ENCODE measurements at regions not wholly inside any gene's neighbourhood (a gene's known extent, or its start where the extent isn't known, plus 50 kb on each side); places are given as distances from the start of the nearest gene placed in this dataset.

- Histone ChIP-seq H3K36me3 (ENCODE audit: control insufficient read depth in 1 of 2, insufficient read depth in 2 of 2, low read depth in 1 of 2, low read length in 2 of 2) (no peaks in the 10 kb centered on the region), H4K91ac (ENCODE audit: low read length) (no peak overlapping the region), H3K9ac (ENCODE audit: low read length) (no peak overlapping the region), H2BK12ac (ENCODE audit: low read length in 2 of 2) (no peak overlapping the region), H3K27me3 (ENCODE audit: control insufficient read depth in 1 of 2, insufficient read depth in 1 of 2, low read length in 2 of 2) (no peaks in the 10 kb centered on the region), H3K23ac (ENCODE audit: low read length in 2 of 2) (no peak overlapping the region), H3K4me1 (ENCODE audit: control insufficient read depth, insufficient read depth, low read depth, low read length) (no peaks in the 10 kb centered on the region), H3K4ac (ENCODE audit: low read depth in 1 of 2, low read length in 2 of 2) (no peak overlapping the region), H3K4me2 (ENCODE audit: low read length, poor library complexity, severe bottlenecking) (no peak overlapping the region), H2BK5ac (ENCODE audit: low read depth, low read length, poor library complexity, severe bottlenecking) (no peak overlapping the region), H3K9me3 (ENCODE audit: control insufficient read depth, low read length) (peaks cover 4% of the 10 kb centered on the region), H3K18ac (ENCODE audit: low read depth in 1 of 2, low read length in 2 of 2) (no peak overlapping the region), H4K8ac (ENCODE audit: low read length) (no peak overlapping the region), H3K14ac (ENCODE audit: low read length in 2 of 2) (no peak overlapping the region), H2BK120ac (ENCODE audit: low read depth, low read length) (no peak overlapping the region), H3K4me3 (ENCODE audit: insufficient read depth in 1 of 2, low read depth in 1 of 2, low read length in 2 of 2) (no peak overlapping the region), H2BK15ac (ENCODE audit: low read depth, poor library complexity, severe bottlenecking) (no peak overlapping the region), H3K27ac (ENCODE audit: low read length, poor library complexity, severe bottlenecking) (no peak overlapping the region), H3K79me1 (replicated peaks; ENCODE audit: low read length, poor library complexity, severe bottlenecking) (no peaks in the 10 kb centered on the region), H2AFZ (ENCODE audit: low read depth, low read length) (no peak overlapping the region), H2AK5ac (ENCODE audit: low read length, severe bottlenecking) (no peak overlapping the region)
- 84% methylated on average over 4 of the region's 4 CpGs for WGBS
- DNase-seq: no peak
Measured at GRCh38 chr17:12301551-12301950, 280.9 kb downstream of the MAP2K4 start.

GRCh38 chr17:12302711-12303110, 282.0 kb downstream of the MAP2K4 start:
- no peak overlapping the region for H3K23ac ChIP-seq (ENCODE audit: low read length in 2 of 2)
- H3K36me3 ChIP-seq (ENCODE audit: control insufficient read depth in 1 of 2, insufficient read depth in 2 of 2, low read depth in 1 of 2, low read length in 2 of 2): no peaks in the 10 kb centered on the region
- no peaks in the 10 kb centered on the region for H3K27me3 ChIP-seq (ENCODE audit: control insufficient read depth in 1 of 2, insufficient read depth in 1 of 2, low read length in 2 of 2)
- no peak overlapping the region for H3K4me3 ChIP-seq (ENCODE audit: insufficient read depth in 1 of 2, low read depth in 1 of 2, low read length in 2 of 2)
- no peak overlapping the region for H2AK5ac ChIP-seq (ENCODE audit: low read length, severe bottlenecking)
- no peaks in the 10 kb centered on the region for H3K79me1 ChIP-seq (replicated peaks; ENCODE audit: low read length, poor library complexity, severe bottlenecking)
- H3K18ac ChIP-seq (ENCODE audit: low read depth in 1 of 2, low read length in 2 of 2): no peak overlapping the region
- H2BK120ac ChIP-seq (ENCODE audit: low read depth, low read length): no peak overlapping the region
- no peak overlapping the region for H3K27ac ChIP-seq (ENCODE audit: low read length, poor library complexity, severe bottlenecking)
- no peak overlapping the region for H2BK5ac ChIP-seq (ENCODE audit: low read depth, low read length, poor library complexity, severe bottlenecking)
- H4K91ac ChIP-seq (ENCODE audit: low read length): no peak overlapping the region
- no peaks in the 10 kb centered on the region for H3K4me1 ChIP-seq (ENCODE audit: control insufficient read depth, insufficient read depth, low read depth, low read length)
- H3K4me2 ChIP-seq (ENCODE audit: low read length, poor library complexity, severe bottlenecking): no peak overlapping the region
- 65% methylated on average over 3 of the region's 3 CpGs for WGBS
- H2AFZ ChIP-seq (ENCODE audit: low read depth, low read length): no peak overlapping the region
- DNase-seq: no peak
- H3K14ac ChIP-seq (ENCODE audit: low read length in 2 of 2): no peak overlapping the region
- H4K8ac ChIP-seq (ENCODE audit: low read length): no peak overlapping the region
- H2BK12ac ChIP-seq (ENCODE audit: low read length in 2 of 2): no peak overlapping the region
- H3K9me3 ChIP-seq (ENCODE audit: control insufficient read depth, low read length): peaks cover 4% of the 10 kb centered on the region
- H2BK15ac ChIP-seq (ENCODE audit: low read depth, poor library complexity, severe bottlenecking): no peak overlapping the region
- H3K4ac ChIP-seq (ENCODE audit: low read depth in 1 of 2, low read length in 2 of 2): no peak overlapping the region
- H3K9ac ChIP-seq (ENCODE audit: low read length): no peak overlapping the region

GRCh38 chr17:12310811-12311210, 290.1 kb downstream of the MAP2K4 start:
- Histone ChIP-seq H2BK5ac (ENCODE audit: low read depth, low read length, poor library complexity, severe bottlenecking) (no peak overlapping the region), H3K27ac (ENCODE audit: low read length, poor library complexity, severe bottlenecking) (no peak overlapping the region), H3K36me3 (ENCODE audit: control insufficient read depth in 1 of 2, insufficient read depth in 2 of 2, low read depth in 1 of 2, low read length in 2 of 2) (no peaks in the 10 kb centered on the region), H3K4me3 (ENCODE audit: insufficient read depth in 1 of 2, low read depth in 1 of 2, low read length in 2 of 2) (no peak overlapping the region), H3K4me1 (ENCODE audit: control insufficient read depth, insufficient read depth, low read depth, low read length) (no peaks in the 10 kb centered on the region), H3K14ac (ENCODE audit: low read length in 2 of 2) (no peak overlapping the region), H2AK5ac (ENCODE audit: low read length, severe bottlenecking) (no peak overlapping the region), H3K9ac (ENCODE audit: low read length) (no peak overlapping the region), H2AFZ (ENCODE audit: low read depth, low read length) (no peak overlapping the region), H4K91ac (ENCODE audit: low read length) (no peak overlapping the region), H3K18ac (ENCODE audit: low read depth in 1 of 2, low read length in 2 of 2) (no peak overlapping the region), H3K27me3 (ENCODE audit: control insufficient read depth in 1 of 2, insufficient read depth in 1 of 2, low read length in 2 of 2) (no peaks in the 10 kb centered on the region), H3K4ac (ENCODE audit: low read depth in 1 of 2, low read length in 2 of 2) (no peak overlapping the region), H2BK12ac (ENCODE audit: low read length in 2 of 2) (no peak overlapping the region), H3K4me2 (ENCODE audit: low read length, poor library complexity, severe bottlenecking) (no peak overlapping the region), H4K8ac (ENCODE audit: low read length) (no peak overlapping the region), H2BK120ac (ENCODE audit: low read depth, low read length) (no peak overlapping the region), H3K79me1 (replicated peaks; ENCODE audit: low read length, poor library complexity, severe bottlenecking) (no peaks in the 10 kb centered on the region), H3K23ac (ENCODE audit: low read length in 2 of 2) (no peak overlapping the region), H2BK15ac (ENCODE audit: low read depth, poor library complexity, severe bottlenecking) (no peak overlapping the region), H3K9me3 (ENCODE audit: control insufficient read depth, low read length) (peaks cover 22% of the 10 kb centered on the region)
- DNase-seq: no peak
- 94% methylated on average over 1 of the region's 1 CpG for WGBS

- Histone ChIP-seq H3K27me3 (ENCODE audit: control insufficient read depth in 1 of 2, insufficient read depth in 1 of 2, low read length in 2 of 2) (no peaks in the 10 kb centered on the region), H3K4me2 (ENCODE audit: low read length, poor library complexity, severe bottlenecking) (no peak overlapping the region), H2BK15ac (ENCODE audit: low read depth, poor library complexity, severe bottlenecking) (no peak overlapping the region)
Measured at GRCh38 chr17:12312692-12313091, 292.0 kb downstream of the MAP2K4 start.

More at GRCh38 chr17:12312692-12313091, 292.0 kb downstream of the MAP2K4 start:
- Histone ChIP-seq H3K4me3 (ENCODE audit: insufficient read depth in 1 of 2, low read depth in 1 of 2, low read length in 2 of 2) (no peak overlapping the region), H3K36me3 (ENCODE audit: control insufficient read depth in 1 of 2, insufficient read depth in 2 of 2, low read depth in 1 of 2, low read length in 2 of 2) (no peaks in the 10 kb centered on the region), H2AFZ (ENCODE audit: low read depth, low read length) (no peak overlapping the region), H3K27ac (ENCODE audit: low read length, poor library complexity, severe bottlenecking) (no peak overlapping the region), H2BK5ac (ENCODE audit: low read depth, low read length, poor library complexity, severe bottlenecking) (no peak overlapping the region), H3K9ac (ENCODE audit: low read length) (no peak overlapping the region), H3K9me3 (ENCODE audit: control insufficient read depth, low read length) (peaks cover 22% of the 10 kb centered on the region), H3K79me1 (replicated peaks; ENCODE audit: low read length, poor library complexity, severe bottlenecking) (no peaks in the 10 kb centered on the region), H2BK120ac (ENCODE audit: low read depth, low read length) (no peak overlapping the region), H3K4me1 (ENCODE audit: control insufficient read depth, insufficient read depth, low read depth, low read length) (no peaks in the 10 kb centered on the region), H4K8ac (ENCODE audit: low read length) (no peak overlapping the region), H3K14ac (ENCODE audit: low read length in 2 of 2) (no peak overlapping the region), H3K18ac (ENCODE audit: low read depth in 1 of 2, low read length in 2 of 2) (no peak overlapping the region), H3K4ac (ENCODE audit: low read depth in 1 of 2, low read length in 2 of 2) (no peak overlapping the region), H2BK12ac (ENCODE audit: low read length in 2 of 2) (no peak overlapping the region), H4K91ac (ENCODE audit: low read length) (no peak overlapping the region), H2AK5ac (ENCODE audit: low read length, severe bottlenecking) (no peak overlapping the region), H3K23ac (ENCODE audit: low read length in 2 of 2) (no peak overlapping the region)
- no peak for DNase-seq
